HL-60 (cell line): ENCODE measurements at regions not wholly inside any gene's neighbourhood (a gene's known extent, or its start where the extent isn't known, plus 50 kb on each side); places are given as distances from the start of the nearest gene placed in this dataset.

ENCODE experiments used
- CTCF ChIP-seq: IDR thresholded peaks from one replicate; pipeline ENCODE4 v1.5.1; 2011; ENCODE audit warnings: low read length, control low read depth, inconsistent platforms; ENCODE audit not compliant: insufficient read depth
- REST ChIP-seq: IDR thresholded peaks from 2 replicates; pipeline ENCODE4 v1.6.1; 2012; ENCODE audit warnings: low read depth; ENCODE audit not compliant: insufficient replicate concordance

- TF ChIP-seq CTCF (no peak), REST (no peak)
These were observed 663.5 kb downstream of the NCAM2 start for GRCh38 chr21:21661741-21662140.
